Left ventricle myocardium inferior (tissue), 1 donor: ENCODE measurements at regions not wholly inside any gene's neighbourhood (a gene's known extent, or its start where the extent isn't known, plus 50 kb on each side); places are given as distances from the start of the nearest gene placed in this dataset.

Experiments
- DNase-seq: peaks from one replicate; pipeline ENCODE4 v3.0.0-alpha.2; 2020
- H3K27ac ChIP-seq: fragments of 200-600 bp; replicated peaks from 2 replicates; pipeline ENCODE4 v1.8.0; 2021
- H3K27me3 ChIP-seq: fragments of 200-600 bp; 2 replicates; pipeline ENCODE4 v1.8.0; 2021; ENCODE audit warnings: low read depth
- H3K36me3 ChIP-seq: fragments of 200-600 bp; 2 replicates; pipeline ENCODE4 v1.8.0; 2021
- H3K4me1 ChIP-seq: fragments of 200-600 bp; 2 replicates; pipeline ENCODE4 v1.8.0; 2021
- H3K4me3 ChIP-seq: fragments of 200-600 bp; 2 replicates; pipeline ENCODE4 v1.8.0; 2021; ENCODE audit warnings: mild to moderate bottlenecking, moderate library complexity
- H3K9me3 ChIP-seq: fragments of 200-600 bp; replicated peaks from 2 replicates; pipeline ENCODE4 v1.8.0; 2021
- CTCF ChIP-seq: fragments of 200-600 bp; IDR thresholded peaks from 2 replicates; pipeline ENCODE4 v1.8.0; 2021; ENCODE audit warnings: antibody characterized with exemption, mild to moderate bottlenecking, borderline replicate concordance
- intact Hi-C: fragments of 100-400 bp; cut with micrococcal nuclease; formaldehyde crosslinking; loops from one replicate; pipeline ENCODE4 v1.11.0; 2022
- donor health status: DM: no; HTN: yes; CAD: no; lungs with severe emphysema.

GRCh38 chr15:98398886-98399285 is 249.5 kb upstream of the IGF1R start:
- H3K36me3 ChIP-seq = no peaks in the 10 kb centered on the region
- no peaks in the 10 kb centered on the region for H3K9me3 ChIP-seq
- TF ChIP-seq CTCF = no peak
- intact Hi-C loops = no loop called here
- no peak overlapping the region for H3K27ac ChIP-seq
- no peak overlapping the region for H3K4me3 ChIP-seq
- H3K4me1 ChIP-seq = no peaks in the 10 kb centered on the region
- no peak for DNase-seq
- peaks cover 87% of the 10 kb centered on the region for H3K27me3 ChIP-seq

DNA sequence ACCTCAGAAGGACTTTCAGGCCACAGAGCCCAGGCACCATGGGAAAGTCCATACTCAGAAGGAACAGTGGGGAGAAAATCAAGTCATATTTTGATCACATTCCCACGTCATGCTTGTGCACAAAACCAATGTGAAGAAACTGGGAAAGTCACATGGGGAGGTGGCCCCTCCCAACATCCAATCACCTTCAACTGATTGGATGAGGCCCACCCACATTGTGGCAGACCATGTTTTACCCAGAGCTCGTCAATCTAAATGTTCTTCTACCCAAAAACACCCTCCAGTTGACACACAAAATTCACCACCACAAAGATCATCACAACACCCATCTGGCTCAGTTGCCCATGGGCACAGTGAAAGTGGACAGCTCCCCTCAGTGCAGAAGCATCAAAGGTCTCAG is 248.2 kb upstream of the IGF1R start:
- no peaks in the 10 kb centered on the region for H3K9me3 ChIP-seq
- no peaks in the 10 kb centered on the region for H3K36me3 ChIP-seq
- TF ChIP-seq CTCF = no peak
- no peak for DNase-seq
- intact Hi-C loops = no loop called here
- H3K27me3 ChIP-seq = peaks cover 80% of the 10 kb centered on the region
- no peak overlapping the region for H3K4me3 ChIP-seq
- no peaks in the 10 kb centered on the region for H3K4me1 ChIP-seq
- H3K27ac ChIP-seq = no peak overlapping the region

DNA sequence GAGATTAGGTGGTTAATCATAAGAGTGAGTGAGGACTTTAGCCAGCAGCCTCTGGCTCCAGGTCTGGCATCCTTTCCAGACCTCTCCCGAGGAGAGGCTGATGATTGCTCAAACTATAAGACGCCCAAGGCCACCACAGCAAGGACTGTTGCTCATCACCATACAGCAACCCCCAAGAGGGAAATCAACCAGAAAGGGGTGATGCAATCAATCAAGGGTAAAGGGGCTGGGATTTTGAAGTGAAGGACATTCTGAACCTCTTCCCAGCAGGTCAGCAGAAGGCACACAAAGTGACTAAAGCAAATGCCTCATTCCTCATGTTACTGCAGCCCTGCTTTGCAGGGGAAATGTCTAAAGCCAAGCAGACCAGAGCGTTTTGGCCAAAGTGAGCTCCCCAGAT is 247.3 kb upstream of the IGF1R start:
- Histone ChIP-seq H3K9me3 (no peaks in the 10 kb centered on the region), H3K27ac (no peak overlapping the region), H3K4me1 (no peaks in the 10 kb centered on the region), H3K27me3 (peaks cover 77% of the 10 kb centered on the region), H3K4me3 (no peak overlapping the region), H3K36me3 (no peaks in the 10 kb centered on the region)
- peak; percentile 20 for DNase-seq
- intact Hi-C loops = no loop called here
- TF ChIP-seq CTCF = no peak

DNA sequence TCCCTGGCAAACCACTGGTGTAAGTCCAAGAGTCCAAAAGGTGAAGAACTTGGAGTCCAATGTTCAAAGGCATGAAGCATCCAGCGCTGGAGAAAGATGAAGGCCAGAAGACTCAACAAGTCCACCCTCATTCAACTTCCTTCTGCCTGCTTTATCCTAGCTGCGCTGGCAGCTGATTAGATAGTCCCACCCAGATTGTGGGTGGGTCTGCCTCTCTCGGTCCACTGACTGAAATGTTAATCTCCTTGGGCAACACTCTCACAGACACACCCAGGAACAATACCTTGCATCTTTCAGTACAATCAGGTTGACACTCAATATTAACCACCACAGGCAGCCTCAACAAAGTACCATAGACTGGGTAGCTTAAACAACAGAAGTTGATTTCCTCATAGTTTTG is 245.9 kb upstream of the IGF1R start:
- Histone ChIP-seq H3K36me3 (no peaks in the 10 kb centered on the region), H3K4me1 (no peaks in the 10 kb centered on the region), H3K27ac (no peak overlapping the region), H3K9me3 (no peaks in the 10 kb centered on the region), H3K27me3 (peaks cover 72% of the 10 kb centered on the region), H3K4me3 (no peak overlapping the region)
- DNase-seq = no peak
- intact Hi-C loops = no loop called here
- TF ChIP-seq CTCF = no peak

DNA sequence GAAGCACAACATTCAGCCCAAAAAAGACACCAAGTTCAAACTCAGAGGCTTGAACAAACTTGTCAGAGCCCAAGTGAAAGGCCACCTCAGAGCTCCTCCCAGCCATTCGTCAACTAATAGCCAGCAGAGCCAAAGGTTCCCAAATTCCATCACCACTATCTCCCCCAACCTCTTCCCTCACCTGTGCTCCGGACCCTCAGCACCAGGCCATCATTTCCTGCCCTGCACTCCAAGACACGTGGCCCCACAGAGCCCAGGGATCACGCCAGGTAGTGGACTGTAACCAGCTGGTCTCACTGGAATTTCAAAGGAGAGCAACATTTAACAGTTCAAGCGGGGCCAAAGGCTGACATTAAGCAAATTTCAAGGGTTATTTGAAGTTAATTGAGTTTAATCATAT is 245.2 kb upstream of the IGF1R start:
- H3K4me3 ChIP-seq = no peak overlapping the region
- no peak overlapping the region for H3K27ac ChIP-seq
- DNase-seq = no peak
- H3K36me3 ChIP-seq = no peaks in the 10 kb centered on the region
- no peak for TF ChIP-seq CTCF
- no peaks in the 10 kb centered on the region for H3K9me3 ChIP-seq
- no peaks in the 10 kb centered on the region for H3K4me1 ChIP-seq
- peaks cover 68% of the 10 kb centered on the region for H3K27me3 ChIP-seq
- intact Hi-C loops = no loop called here

DNA sequence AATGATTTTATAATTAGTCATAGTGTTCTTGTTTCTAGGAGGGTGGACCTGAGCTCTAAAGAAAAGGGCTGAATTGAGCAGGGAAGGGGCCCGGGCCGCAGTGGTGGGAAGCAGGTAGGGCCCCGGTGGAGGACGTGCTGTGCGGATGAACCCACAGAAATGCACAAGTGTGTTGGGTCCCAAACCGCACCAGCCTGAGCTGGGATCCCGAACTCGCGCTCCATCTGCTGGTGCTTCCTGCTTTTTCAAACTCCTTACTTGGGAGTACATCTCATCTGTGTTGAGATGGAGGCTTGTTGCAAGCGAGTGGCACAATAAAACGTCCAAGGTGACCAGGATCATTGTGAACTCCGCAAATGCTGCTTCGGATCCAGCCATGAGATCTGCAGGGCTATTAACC is 244.8 kb upstream of the IGF1R start:
- H3K27ac ChIP-seq = no peak overlapping the region
- no peaks in the 10 kb centered on the region for H3K9me3 ChIP-seq
- H3K4me3 ChIP-seq = no peak overlapping the region
- H3K36me3 ChIP-seq = no peaks in the 10 kb centered on the region
- intact Hi-C loops = no loop called here
- DNase-seq = no peak
- no peaks in the 10 kb centered on the region for H3K4me1 ChIP-seq
- H3K27me3 ChIP-seq = peaks cover 64% of the 10 kb centered on the region
- no peak for TF ChIP-seq CTCF
